Right atrium auricular region (tissue), 2 donors: ENCODE measurements at regions not wholly inside any gene's neighbourhood (a gene's known extent, or its start where the extent isn't known, plus 50 kb on each side); places are given as distances from the start of the nearest gene placed in this dataset.

Experiments
- DNase-seq: peaks from one replicate; pipeline ENCODE4 v3.0.0-alpha.2; 2019; ENCODE audit warnings: low spot score
- H3K27ac ChIP-seq, 2 donors: fragments of 200-600 bp; sonication (generic); 1 replicate in 1 of 2; 2 replicates in 1 of 2; pipeline ENCODE4 v1.5.1; 2016 to 2019
- H3K27me3 ChIP-seq, 2 donors: fragments of 200-600 bp; sonication (generic); one replicate each; pipeline versions ENCODE4 v1.5.1 to v1.6.0; 2017 to 2019
- H3K36me3 ChIP-seq: fragments of 200-600 bp; sonication (generic); one replicate; pipeline ENCODE4 v1.5.1; 2016
- H3K4me1 ChIP-seq, 2 donors: fragments of 200-600 bp; sonication (generic); one replicate each; pipeline versions ENCODE4 v1.5.1 to v1.6.0; 2017 to 2019
- H3K4me3 ChIP-seq, 2 donors: fragments of 200-600 bp; sonication (generic); 1 replicate in 1 of 2; 2 replicates in 1 of 2; pipeline ENCODE4 v1.5.1; 2017 to 2019; ENCODE audit warnings: mild to moderate bottlenecking in 1 of 2, moderate library complexity in 1 of 2
- H3K9me3 ChIP-seq, 2 donors: fragments of 200-600 bp; sonication (generic); one replicate each; pipeline ENCODE4 v1.5.1; 2019
- CTCF ChIP-seq, 2 donors: fragments of 200-600 bp; sonication (generic); IDR thresholded peaks; one replicate each; pipeline ENCODE4 v1.5.1; 2019; ENCODE audit warnings: antibody characterized with exemption in 2 of 2

- H3K27me3 ChIP-seq: no peaks in the 10 kb centered on the region
- no peak overlapping the region for H3K4me3 ChIP-seq
- H3K9me3 ChIP-seq: no peaks in the 10 kb centered on the region
- TF ChIP-seq CTCF (IDR thresholded peaks at IDR 0.05): no peak
- H3K36me3 ChIP-seq: no peaks in the 10 kb centered on the region
- no peak overlapping the region for H3K27ac ChIP-seq
- no peak for DNase-seq
- no peaks in the 10 kb centered on the region for H3K4me1 ChIP-seq
These were observed 2271.0 kb upstream of the C9orf72 start for GRCh38 chr9:29844251-29844650.

GRCh38 chr9:29850664-29851063 is 2277.4 kb upstream of the C9orf72 start:
- TF ChIP-seq CTCF (IDR thresholded peaks at IDR 0.05): no peak
- H3K27me3 ChIP-seq: no peaks in the 10 kb centered on the region
- H3K36me3 ChIP-seq: no peaks in the 10 kb centered on the region
- H3K4me1 ChIP-seq: no peaks in the 10 kb centered on the region
- no peak overlapping the region for H3K4me3 ChIP-seq
- no peaks in the 10 kb centered on the region for H3K9me3 ChIP-seq
- DNase-seq: no peak
- H3K27ac ChIP-seq: no peak overlapping the region

GRCh38 chr9:29861803-29862202 is 2288.5 kb upstream of the C9orf72 start:
- Histone ChIP-seq H3K27me3 (no peaks in the 10 kb centered on the region), H3K36me3 (no peaks in the 10 kb centered on the region), H3K4me3 (no peak overlapping the region), H3K9me3 (no peaks in the 10 kb centered on the region), H3K27ac (no peak overlapping the region), H3K4me1 (no peaks in the 10 kb centered on the region)
- no peak for TF ChIP-seq CTCF (IDR thresholded peaks at IDR 0.05)
- no peak for DNase-seq

- Histone ChIP-seq H3K4me3 (no peak overlapping the region), H3K27me3 (no peaks in the 10 kb centered on the region)
These were observed 2292.6 kb upstream of the C9orf72 start for GRCh38 chr9:29865764-29866313.

GRCh38 chr9:29866556-29866955 is 2293.3 kb upstream of the C9orf72 start:
- TF ChIP-seq CTCF (IDR thresholded peaks at IDR 0.05): no peak
- no peak for DNase-seq
- H3K27ac ChIP-seq: no peak overlapping the region
- H3K4me3 ChIP-seq: no peak overlapping the region
- no peaks in the 10 kb centered on the region for H3K4me1 ChIP-seq
- peaks cover 0 to 10% of the 10 kb centered on the region in 2 donors for H3K9me3 ChIP-seq
- no peaks in the 10 kb centered on the region for H3K27me3 ChIP-seq
- H3K36me3 ChIP-seq: no peaks in the 10 kb centered on the region

More at GRCh38 chr9:29865764-29866313, 2292.6 kb upstream of the C9orf72 start:
- Histone ChIP-seq H3K36me3 (no peaks in the 10 kb centered on the region), H3K27ac (no peak overlapping the region), H3K4me1 (no peaks in the 10 kb centered on the region), H3K9me3 (peaks cover 0 to 4% of the 10 kb centered on the region in 2 donors)
- no peak for DNase-seq
- no peak for TF ChIP-seq CTCF (IDR thresholded peaks at IDR 0.05)

GRCh38 chr9:29873579-29873978 is 2300.3 kb upstream of the C9orf72 start:
- no peaks in the 10 kb centered on the region for H3K36me3 ChIP-seq
- no peak for DNase-seq
- TF ChIP-seq CTCF (IDR thresholded peaks at IDR 0.05): no peak
- no peak overlapping the region for H3K27ac ChIP-seq
- no peak overlapping the region for H3K4me3 ChIP-seq
- H3K9me3 ChIP-seq: peaks cover 0 to 10% of the 10 kb centered on the region in 2 donors
- H3K4me1 ChIP-seq: no peaks in the 10 kb centered on the region
- H3K27me3 ChIP-seq: no peaks in the 10 kb centered on the region
